HG02571 (cell line): ENCODE measurements at regions not wholly inside any gene's neighbourhood (a gene's known extent, or its start where the extent isn't known, plus 50 kb on each side); places are given as distances from the start of the nearest gene placed in this dataset.

Experiments
- ATAC-seq: cut with Tn5 transposase; IDR thresholded peaks from one replicate; pipeline ENCODE4 v1.9.1; 2021; ENCODE audit warnings: mild to moderate bottlenecking, moderate library complexity; ENCODE audit not compliant: unreplicated experiment

DNA sequence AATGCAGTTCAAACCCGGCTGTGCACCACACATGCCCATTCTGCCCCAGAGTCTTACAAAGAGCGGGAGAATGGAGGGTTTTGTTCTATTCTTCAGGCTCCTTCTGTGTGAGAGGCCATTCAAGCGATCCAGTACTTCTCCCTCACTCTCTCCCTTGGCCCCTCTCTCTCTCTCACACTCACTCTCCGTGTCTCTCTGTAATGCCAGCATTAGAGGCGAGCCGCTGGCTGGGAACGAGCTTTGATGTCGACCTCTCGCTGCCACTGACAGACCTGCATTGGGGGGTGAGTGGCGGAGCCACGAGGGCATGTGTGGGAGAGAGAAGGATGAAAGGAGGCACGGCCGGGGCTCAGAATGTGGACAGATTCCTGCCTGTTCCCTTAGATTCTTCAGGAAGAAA lies 231.7 kb upstream of the ARRDC4 start:
- no peak for ATAC-seq

DNA sequence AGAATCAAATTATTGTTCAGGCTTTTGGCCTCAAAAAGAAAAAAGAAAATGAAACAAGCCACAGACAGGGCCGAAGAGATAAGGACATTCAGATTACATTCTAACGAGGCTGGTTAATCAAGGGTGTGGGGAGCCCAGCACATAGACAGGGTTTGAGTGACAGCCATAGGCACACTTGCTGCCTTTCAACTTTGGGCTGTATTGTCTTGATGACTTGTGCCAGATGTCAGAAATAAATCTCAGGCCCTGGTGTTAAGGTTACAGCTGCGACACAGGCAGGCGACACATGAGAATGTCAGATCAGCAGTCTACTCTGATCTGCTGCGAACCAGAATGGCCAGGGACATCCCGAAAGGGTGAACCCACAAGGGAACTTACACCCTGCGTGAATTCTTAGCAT lies 231.2 kb upstream of the ARRDC4 start:
- no peak for ATAC-seq

GRCh38 chr15:97730315-97730714 lies 230.2 kb upstream of the ARRDC4 start:
- ATAC-seq, result no peak

DNA sequence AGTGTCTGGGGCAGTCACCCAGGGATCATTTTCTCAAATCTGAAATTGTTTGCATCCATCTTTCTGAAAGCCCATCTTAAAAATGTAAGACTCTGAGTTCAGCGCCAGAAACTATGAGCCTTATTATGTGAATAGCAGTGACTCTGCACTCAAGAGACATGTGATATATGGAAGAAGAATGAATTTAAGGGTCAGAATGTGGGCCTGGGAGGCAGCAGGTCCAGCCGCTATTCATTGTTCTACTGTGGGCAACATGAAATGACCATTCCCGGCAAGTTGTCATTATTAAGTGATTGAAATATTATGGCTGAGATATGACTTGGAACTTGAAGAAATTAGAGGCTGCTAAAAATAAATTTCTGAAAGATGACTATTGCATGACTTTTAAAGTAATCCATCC lies 228.6 kb upstream of the ARRDC4 start:
- no peak for ATAC-seq

- no peak for ATAC-seq
Observed at GRCh38 chr15:97733373-97733772, 227.1 kb upstream of the ARRDC4 start.

- no peak for ATAC-seq
Observed at GRCh38 chr15:97736748-97737147, 223.8 kb upstream of the ARRDC4 start.

- peak; percentile 81 for ATAC-seq
Observed at GRCh38 chr15:97745481-97746071, 214.9 kb upstream of the ARRDC4 start.

DNA sequence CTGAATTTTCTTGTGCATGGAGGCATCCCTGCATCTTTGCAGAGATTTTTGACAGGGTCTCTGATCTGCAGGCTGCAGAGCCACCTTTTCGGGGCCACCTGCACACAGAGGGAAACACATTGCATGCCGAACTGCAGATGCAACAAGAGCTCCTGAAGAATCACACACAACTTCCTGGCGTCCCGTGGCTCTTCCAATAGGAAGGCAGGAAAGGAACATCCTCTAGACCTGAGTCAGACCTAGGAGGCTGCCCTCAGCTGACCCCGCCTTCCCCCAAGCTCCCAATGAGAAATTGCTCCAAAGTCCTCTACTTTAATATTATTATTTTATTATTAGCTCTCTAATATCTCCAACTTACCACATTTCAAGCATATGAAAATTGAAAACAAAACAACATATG lies 213.2 kb upstream of the ARRDC4 start:
- ATAC-seq, result no peak

- no peak for ATAC-seq
Observed at GRCh38 chr15:97748576-97748975, 211.9 kb upstream of the ARRDC4 start.

DNA sequence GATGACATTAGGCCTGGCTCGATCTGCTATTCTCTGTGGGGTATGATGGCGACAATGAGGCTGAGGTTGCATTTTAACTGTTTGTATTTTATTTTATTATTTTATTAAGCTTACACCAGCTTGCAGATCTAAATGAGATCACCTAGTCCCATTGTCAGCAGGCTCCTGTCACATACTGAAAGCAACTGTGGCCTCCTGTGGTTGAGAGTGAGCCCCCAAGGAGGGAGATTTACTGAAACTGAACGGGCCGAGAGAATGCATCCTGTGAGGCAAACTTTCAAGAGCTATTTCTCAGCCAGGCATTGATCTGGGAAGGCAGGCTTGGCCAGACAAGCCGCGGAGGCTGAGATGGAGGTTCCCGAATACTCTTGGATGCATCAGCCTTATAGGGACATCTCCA lies 210.4 kb upstream of the ARRDC4 start:
- no peak for ATAC-seq

DNA sequence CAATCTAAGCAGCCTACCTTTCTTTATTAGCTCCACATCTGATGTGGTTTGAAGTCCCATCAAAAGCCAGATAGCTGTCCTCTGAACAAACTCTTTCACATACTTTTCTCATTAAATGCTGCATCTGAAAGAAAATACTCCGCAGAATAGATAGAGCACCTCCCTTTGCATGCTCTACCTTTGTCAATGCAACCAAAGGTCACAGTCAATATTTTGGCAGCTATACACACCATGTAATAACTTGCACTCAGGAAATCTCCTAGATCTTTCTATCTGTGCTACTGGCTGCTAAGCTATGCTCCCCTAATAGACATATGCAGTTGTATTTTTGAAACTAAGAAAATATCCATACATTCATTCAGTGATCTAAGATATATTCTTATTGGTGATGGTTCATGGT lies 204.8 kb upstream of the ARRDC4 start:
- ATAC-seq, result no peak

GRCh38 chr15:97759363-97759762 lies 201.1 kb upstream of the ARRDC4 start:
- ATAC-seq, result no peak

- no peak for ATAC-seq
Observed at GRCh38 chr15:97761110-97761509, 199.4 kb upstream of the ARRDC4 start.

GRCh38 chr15:97783240-97783639 lies 177.3 kb upstream of the ARRDC4 start:
- no peak for ATAC-seq

DNA sequence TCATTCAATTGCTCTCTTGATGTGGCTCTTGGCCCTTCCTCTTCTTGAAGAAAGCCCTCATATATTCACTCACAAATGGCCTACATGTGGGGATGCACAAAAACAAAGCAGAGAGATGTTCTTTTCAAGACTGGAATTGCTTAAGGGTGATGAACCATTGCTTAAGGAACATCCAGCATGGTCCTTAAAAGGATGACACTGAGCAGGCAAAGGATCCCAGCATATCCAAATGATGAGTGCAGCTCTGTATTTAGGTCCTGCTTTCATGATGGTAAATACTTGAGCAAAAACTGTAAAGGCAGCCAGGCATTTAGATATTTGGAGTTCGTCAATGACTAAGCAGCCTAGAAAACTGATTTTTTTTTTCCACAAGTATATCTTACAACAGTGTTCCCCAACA lies 173.8 kb upstream of the ARRDC4 start:
- no peak for ATAC-seq

- ATAC-seq, result no peak
Observed at GRCh38 chr15:97790180-97790579, 170.3 kb upstream of the ARRDC4 start.

GRCh38 chr15:97791824-97792792 lies 168.4 kb upstream of the ARRDC4 start:
- no peak for ATAC-seq

DNA sequence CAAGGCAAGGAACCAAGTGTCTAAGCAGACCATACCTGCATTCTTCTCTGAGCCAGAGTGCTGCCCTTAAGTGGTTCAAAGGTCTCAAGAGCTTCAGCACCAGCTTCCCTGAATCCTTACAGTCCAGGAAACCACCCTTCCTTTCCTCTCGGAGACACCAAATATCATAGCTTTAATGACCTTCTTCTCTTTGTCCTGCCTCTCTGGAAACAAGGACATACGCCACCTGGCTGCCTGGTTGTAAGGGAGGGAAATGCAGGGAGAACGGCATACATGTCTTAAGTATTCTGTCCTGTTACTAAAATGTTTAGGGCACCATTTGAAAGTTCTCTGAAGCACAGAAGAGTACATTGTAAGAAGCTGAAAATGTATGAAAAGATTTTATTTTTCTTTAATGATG lies 155.6 kb upstream of the ARRDC4 start:
- no peak for ATAC-seq

- ATAC-seq, result no peak
Observed at GRCh38 chr15:97806766-97807165, 153.7 kb upstream of the ARRDC4 start.

DNA sequence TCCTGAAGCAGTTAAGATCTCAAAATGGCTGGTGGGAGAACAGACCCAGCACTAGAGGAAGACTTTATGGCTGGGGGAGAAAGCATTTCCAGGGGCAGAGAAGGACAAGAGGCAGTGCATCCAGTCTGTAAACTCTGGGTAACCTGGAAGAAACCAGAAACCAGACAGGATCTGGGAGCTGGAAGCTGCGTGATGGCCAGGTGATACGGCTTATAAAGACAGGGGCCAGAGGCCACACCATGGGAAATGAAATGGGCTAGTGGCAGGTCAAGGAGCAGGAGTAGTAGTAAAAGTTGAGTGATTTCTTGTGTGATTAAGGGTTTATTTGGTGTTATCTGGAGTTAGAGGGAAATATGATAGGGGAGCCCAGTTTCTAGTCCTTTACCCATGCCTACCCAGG lies 144.7 kb upstream of the ARRDC4 start:
- no peak for ATAC-seq

GRCh38 chr15:97817276-97817890 lies 143.1 kb upstream of the ARRDC4 start:
- ATAC-seq, result no peak

DNA sequence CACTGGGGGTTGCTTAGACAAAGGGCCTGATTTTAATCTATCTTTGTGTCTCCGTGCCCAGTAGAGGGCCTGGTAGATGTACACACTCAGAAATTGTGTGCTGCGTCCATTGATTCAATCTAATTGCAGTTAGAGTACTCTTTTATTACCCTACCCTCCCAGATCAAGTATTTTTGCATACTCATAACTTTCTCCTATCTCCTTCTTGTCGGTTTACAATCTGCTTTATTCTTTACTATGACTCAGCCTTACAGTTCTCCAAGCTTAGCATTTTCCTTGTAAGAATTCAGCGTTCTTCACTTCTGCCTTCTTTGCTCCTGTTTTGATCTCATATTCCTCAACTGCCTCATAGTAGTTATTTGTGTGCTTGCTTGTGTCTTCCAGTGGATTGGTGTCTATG lies 124.5 kb upstream of the ARRDC4 start:
- no peak for ATAC-seq
